Stimulated activated CD4-positive, alpha-beta T cell treated with anti-CD3 and anti-CD28 coated beads, Interleukin-4, amount 100 ng/mL, for 48 hours (primary cell): ENCODE measurements at regions not wholly inside any gene's neighbourhood (a gene's known extent, or its start where the extent isn't known, plus 50 kb on each side); places are given as distances from the start of the nearest gene placed in this dataset.
"Not testable (repeated sequence)": the region's sequence is repeated elsewhere in the genome, so short reads cannot be mapped to it uniquely, and the experiment has no call there.

Source experiments
- DNase-seq, 2 donors: peaks; one replicate each; pipeline ENCODE4 v3.0.0-alpha.2; 2020; ENCODE audit warnings: low read depth in 2 of 2

GRCh38 chr12:125772403-125772802 lies 707.2 kb downstream of the AACS start:
- DNase-seq = no peak

- peak; percentile 8 to 16 for DNase-seq
Observed at GRCh38 chr12:125773033-125773640, 707.9 kb downstream of the AACS start.

- DNase-seq = no peak
Observed at GRCh38 chr12:125775507-125775906, 710.3 kb downstream of the AACS start.

- no peak for DNase-seq
Observed at GRCh38 chr12:125776212-125776611, 711.0 kb downstream of the AACS start.

- no peak for DNase-seq
Observed at GRCh38 chr12:125786143-125786542, 720.9 kb downstream of the AACS start.

- DNase-seq = no peak
Observed at GRCh38 chr12:125794401-125794800, 729.2 kb downstream of the AACS start.

GRCh38 chr12:125797421-125798175 lies 732.4 kb downstream of the AACS start:
- DNase-seq = no peak

GRCh38 chr12:125804660-125805059 lies 739.4 kb downstream of the AACS start:
- DNase-seq = no peak

- no peak for DNase-seq
Observed at GRCh38 chr12:125824276-125824675, 759.0 kb downstream of the AACS start.

- DNase-seq = no peak
Observed at GRCh38 chr12:125835852-125836251, 770.6 kb downstream of the AACS start.

GRCh38 chr12:125836647-125837046 lies 771.4 kb downstream of the AACS start:
- DNase-seq = no peak

GRCh38 chr12:125841332-125841731 lies 776.1 kb downstream of the AACS start:
- no peak for DNase-seq

GRCh38 chr12:125852116-125852515 lies 786.9 kb downstream of the AACS start:
- no peak for DNase-seq

GRCh38 chr12:125852679-125853078 lies 787.4 kb downstream of the AACS start:
- no peak for DNase-seq

- no peak for DNase-seq
Observed at GRCh38 chr12:125853670-125854069, 788.4 kb downstream of the AACS start.

GRCh38 chr12:125856366-125856765 lies 791.1 kb downstream of the AACS start:
- no peak for DNase-seq

- no peak for DNase-seq
Observed at GRCh38 chr12:125856896-125857295, 791.7 kb downstream of the AACS start.

GRCh38 chr12:125860672-125861288 lies 795.5 kb downstream of the AACS start:
- no peak for DNase-seq

GRCh38 chr12:125861299-125862281 lies 796.4 kb downstream of the AACS start:
- DNase-seq = peak in 1 of 2 donors; percentile 0

- not testable (repeated sequence) for DNase-seq
Observed at GRCh38 chr12:125865236-125865635, 800.0 kb downstream of the AACS start.

GRCh38 chr12:125871811-125872594 lies 806.8 kb downstream of the AACS start:
- no peak for DNase-seq
